ENCODE measurements at regions not wholly inside any gene's neighbourhood (a gene's known extent, or its start where the extent isn't known, plus 50 kb on each side); places are given as distances from the start of the nearest gene placed in this dataset.

DNA sequence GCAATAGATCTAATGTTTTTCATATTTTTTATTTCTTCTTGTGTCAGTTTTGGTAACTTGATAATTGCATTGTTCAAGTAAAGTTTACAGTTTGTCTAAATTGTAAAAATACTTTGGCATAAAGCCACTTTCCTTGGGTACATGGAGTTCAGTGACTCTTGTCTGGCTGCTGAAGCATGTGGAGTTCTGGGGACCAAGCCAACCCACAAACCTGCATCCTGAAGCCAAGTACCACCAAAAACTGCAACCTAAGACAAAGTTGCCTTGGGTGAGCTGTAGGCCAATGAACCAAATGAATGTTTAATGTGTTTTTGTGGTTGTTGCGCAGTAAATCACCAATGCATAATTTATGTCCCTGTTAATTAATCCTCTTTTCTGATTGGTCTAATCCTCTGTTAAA lies 872.6 kb downstream of the BCL11A start:
- TF ChIP-seq, protein P1, sequence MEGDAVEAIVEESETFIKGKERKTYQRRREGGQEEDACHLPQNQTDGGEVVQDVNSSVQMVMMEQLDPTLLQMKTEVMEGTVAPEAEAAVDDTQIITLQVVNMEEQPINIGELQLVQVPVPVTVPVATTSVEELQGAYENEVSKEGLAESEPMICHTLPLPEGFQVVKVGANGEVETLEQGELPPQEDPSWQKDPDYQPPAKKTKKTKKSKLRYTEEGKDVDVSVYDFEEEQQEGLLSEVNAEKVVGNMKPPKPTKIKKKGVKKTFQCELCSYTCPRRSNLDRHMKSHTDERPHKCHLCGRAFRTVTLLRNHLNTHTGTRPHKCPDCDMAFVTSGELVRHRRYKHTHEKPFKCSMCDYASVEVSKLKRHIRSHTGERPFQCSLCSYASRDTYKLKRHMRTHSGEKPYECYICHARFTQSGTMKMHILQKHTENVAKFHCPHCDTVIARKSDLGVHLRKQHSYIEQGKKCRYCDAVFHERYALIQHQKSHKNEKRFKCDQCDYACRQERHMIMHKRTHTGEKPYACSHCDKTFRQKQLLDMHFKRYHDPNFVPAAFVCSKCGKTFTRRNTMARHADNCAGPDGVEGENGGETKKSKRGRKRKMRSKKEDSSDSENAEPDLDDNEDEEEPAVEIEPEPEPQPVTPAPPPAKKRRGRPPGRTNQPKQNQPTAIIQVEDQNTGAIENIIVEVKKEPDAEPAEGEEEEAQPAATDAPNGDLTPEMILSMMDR (IDR thresholded peaks at IDR 0.05): no peak
- TF ChIP-seq, protein P2, sequence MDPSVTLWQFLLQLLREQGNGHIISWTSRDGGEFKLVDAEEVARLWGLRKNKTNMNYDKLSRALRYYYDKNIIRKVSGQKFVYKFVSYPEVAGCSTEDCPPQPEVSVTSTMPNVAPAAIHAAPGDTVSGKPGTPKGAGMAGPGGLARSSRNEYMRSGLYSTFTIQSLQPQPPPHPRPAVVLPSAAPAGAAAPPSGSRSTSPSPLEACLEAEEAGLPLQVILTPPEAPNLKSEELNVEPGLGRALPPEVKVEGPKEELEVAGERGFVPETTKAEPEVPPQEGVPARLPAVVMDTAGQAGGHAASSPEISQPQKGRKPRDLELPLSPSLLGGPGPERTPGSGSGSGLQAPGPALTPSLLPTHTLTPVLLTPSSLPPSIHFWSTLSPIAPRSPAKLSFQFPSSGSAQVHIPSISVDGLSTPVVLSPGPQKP (IDR thresholded peaks at IDR 0.05; ENCODE audit: low read depth, low read length): no peak
- TF ChIP-seq FOSL2 (IDR thresholded peaks at IDR 0.05) (no peak), FOSL2 (CRISPR knock-in tag; IDR thresholded peaks at IDR 0.05) (no peak)

Measured in A549 (cell line).